Loucy (cell line): ENCODE measurements at regions not wholly inside any gene's neighbourhood (a gene's known extent, or its start where the extent isn't known, plus 50 kb on each side); places are given as distances from the start of the nearest gene placed in this dataset.

Experiments used
- EZH2phosphoT487 ChIP-seq: fragments of 200-600 bp; IDR thresholded peaks from 2 replicates; pipeline ENCODE4 v1.6.1; 2018; ENCODE audit warnings: antibody characterized with exemption, mild to moderate bottlenecking, moderate library complexity, borderline replicate concordance
- TF ChIP-seq, protein P1 (sequence below): fragments of 200-600 bp; sonication (generic); conservative IDR thresholded peaks from 2 replicates; pipeline ENCODE4 v1.5.1; 2014; ENCODE audit warnings: mild to moderate bottlenecking, antibody characterized with exemption, low read length

DNA sequence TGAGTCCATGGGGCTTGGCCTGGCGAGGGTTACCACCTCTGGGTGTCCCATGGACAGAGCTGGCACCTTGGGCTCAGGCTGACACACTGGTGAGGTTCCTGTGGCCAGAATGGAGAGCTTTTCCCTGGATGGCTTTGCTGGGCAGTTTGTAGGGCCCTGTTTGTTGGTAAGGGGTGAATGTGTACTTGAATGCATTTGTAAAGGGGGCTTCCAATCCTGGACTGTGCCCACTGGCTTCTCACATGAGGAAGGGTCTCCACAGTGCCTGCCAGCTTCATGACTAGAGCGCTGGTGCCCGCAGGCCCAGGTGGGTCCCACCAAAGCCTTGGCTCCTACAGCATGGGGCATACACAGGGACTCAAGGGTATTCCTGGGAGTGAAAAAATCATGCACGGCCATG lies 103.5 kb upstream of the SIX2 start:
- TF ChIP-seq, protein P1, sequence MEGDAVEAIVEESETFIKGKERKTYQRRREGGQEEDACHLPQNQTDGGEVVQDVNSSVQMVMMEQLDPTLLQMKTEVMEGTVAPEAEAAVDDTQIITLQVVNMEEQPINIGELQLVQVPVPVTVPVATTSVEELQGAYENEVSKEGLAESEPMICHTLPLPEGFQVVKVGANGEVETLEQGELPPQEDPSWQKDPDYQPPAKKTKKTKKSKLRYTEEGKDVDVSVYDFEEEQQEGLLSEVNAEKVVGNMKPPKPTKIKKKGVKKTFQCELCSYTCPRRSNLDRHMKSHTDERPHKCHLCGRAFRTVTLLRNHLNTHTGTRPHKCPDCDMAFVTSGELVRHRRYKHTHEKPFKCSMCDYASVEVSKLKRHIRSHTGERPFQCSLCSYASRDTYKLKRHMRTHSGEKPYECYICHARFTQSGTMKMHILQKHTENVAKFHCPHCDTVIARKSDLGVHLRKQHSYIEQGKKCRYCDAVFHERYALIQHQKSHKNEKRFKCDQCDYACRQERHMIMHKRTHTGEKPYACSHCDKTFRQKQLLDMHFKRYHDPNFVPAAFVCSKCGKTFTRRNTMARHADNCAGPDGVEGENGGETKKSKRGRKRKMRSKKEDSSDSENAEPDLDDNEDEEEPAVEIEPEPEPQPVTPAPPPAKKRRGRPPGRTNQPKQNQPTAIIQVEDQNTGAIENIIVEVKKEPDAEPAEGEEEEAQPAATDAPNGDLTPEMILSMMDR = no peak
- TF ChIP-seq EZH2phosphoT487 = no peak
